GM19455 (cell line): ENCODE measurements at regions not wholly inside any gene's neighbourhood (a gene's known extent, or its start where the extent isn't known, plus 50 kb on each side); places are given as distances from the start of the nearest gene placed in this dataset.
"Not testable (repeated sequence)": the region's sequence is repeated elsewhere in the genome, so short reads cannot be mapped to it uniquely, and the experiment has no call there.

Source experiments
- ATAC-seq: cut with Tn5 transposase; IDR thresholded peaks from one replicate; pipeline ENCODE4 v1.9.1; 2021; ENCODE audit not compliant: unreplicated experiment

DNA sequence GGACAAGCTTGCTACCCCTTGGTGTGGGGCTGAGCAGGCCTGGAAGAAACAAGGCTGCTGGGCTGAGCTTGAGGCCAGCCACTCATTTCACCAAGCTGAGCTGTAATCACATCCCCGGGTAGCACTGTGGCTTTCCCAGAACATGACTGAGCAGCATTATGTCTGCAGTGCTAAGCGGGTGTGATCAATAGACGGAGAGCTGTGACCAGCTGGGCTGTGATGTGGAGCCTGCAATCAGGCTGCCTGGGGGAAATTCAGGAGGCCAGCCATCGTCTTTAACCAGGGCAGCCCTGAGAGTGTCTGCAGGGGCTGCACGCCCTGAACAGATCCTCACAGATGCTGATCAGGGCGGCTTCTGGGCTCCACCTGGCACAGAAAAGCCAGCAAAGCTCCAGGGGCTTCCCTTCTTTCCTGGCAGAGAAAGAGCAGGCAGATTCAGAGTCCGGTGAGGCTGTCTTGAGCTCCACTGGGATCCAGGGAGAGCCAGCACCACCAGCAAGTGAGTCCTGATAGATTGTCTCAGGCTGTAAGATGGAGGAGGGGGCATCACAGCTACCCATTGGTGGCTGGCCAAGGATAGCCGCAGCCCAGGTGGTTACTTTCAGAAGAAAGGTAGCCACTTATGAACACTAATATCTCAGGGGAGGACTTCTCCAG is 165.9 kb downstream of the NRN1 start:
- ATAC-seq: no peak

- no peak for ATAC-seq
Observed at GRCh38 chr6:5838656-5839396, 167.9 kb downstream of the NRN1 start.

- no peak for ATAC-seq
Observed at GRCh38 chr6:5837323-5837722, 169.4 kb downstream of the NRN1 start.

- ATAC-seq: not testable (repeated sequence)
Observed at GRCh38 chr6:5836597-5836996, 170.1 kb downstream of the NRN1 start.

GRCh38 chr6:5833120-5833519 is 173.6 kb downstream of the NRN1 start:
- no peak for ATAC-seq

- no peak for ATAC-seq
Observed at GRCh38 chr6:5832668-5833067, 174.1 kb downstream of the NRN1 start.

DNA sequence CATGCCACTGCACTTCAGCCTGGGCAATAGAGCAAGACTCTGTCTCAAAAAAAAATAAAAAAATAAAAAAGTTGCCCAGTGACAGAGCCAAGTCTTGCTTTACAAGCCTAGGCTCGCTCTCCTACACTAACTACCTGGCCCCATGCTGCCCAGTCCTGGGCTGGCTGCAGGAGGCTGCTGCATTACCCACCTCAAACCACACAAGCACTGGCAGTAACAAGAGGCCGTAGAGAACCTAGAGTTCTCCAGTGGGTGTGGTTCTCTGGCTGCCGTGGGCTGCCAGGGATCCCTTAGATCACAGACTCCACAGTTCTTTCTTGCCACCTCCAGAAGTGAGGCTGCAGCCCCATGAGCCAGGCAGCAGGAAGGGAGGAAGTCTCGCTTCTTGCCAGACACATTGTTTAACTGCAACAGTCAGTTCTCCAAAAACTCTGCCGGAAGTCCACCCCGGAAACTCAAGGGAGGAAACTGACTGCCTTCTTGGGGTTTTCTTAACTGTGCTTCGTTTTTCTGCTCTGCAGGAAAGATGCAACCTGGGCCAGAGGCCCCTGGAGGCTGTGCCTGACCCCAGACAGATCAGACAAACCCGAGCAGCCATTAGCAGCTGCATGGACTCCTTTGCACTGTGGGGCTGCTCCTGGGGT is 175.4 kb downstream of the NRN1 start:
- ATAC-seq: not testable (repeated sequence)

DNA sequence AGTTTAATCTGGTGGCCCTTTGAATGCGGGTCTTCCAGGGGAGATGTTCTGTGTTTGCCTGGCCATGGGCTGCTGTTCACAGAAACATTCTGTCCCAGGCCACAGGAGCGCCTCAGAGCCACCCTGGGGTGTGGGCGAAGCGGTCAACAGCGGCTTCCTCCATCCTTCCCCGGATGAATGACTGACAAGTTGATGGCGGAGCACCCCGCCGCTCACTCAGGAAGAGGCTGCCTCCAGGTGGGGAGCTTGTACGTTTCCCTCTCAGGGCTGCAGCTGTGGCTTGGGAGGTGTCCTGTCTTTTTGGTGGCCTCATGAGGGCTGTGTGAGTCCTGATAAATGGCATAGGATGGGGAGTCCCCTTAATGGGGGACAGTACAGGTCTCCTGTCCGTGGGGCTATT is 178.4 kb downstream of the NRN1 start:
- ATAC-seq: no peak

GRCh38 chr6:5827056-5827904 is 179.4 kb downstream of the NRN1 start:
- ATAC-seq: no peak

DNA sequence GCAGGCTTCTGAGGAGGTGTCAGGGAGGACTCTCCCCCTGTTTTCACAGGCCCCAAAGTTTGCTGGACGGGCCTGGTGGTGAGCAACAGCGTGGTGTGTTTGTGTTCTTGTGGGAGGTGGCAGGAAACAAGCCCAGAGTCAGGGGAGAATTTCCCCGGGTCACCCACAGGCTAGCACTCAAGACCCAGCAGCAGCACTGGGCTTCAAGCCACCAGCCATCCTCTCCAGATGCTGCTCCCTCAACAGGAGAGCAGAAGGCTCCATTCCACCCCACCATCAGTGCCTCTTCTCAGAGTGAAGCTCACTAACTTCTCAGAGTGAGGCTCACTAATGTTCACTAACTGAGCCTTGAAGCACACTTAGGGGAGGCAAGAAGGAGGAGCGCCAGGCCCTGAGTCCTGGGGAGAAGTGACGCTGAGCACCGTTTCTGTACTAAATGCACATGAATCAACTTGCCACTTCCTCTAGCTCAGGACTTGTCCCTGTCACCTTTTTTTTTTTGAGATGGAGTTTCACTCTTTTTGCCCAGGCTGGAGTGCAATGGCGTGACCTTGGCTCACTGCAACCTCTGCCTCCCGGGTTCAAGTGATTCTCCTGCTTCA is 182.2 kb downstream of the NRN1 start:
- not testable (repeated sequence) for ATAC-seq
